ENCODE measurements at regions not wholly inside any gene's neighbourhood (a gene's known extent, or its start where the extent isn't known, plus 50 kb on each side); places are given as distances from the start of the nearest gene placed in this dataset.

- DNase-seq (ENCODE audit: low read depth, low spot score) = peak; percentile 83
Measured at GRCh38 chr3:102181175-102181920, 253.5 kb upstream of the ZPLD1 start.

- no peak for DNase-seq (ENCODE audit: low read depth, low spot score)
Measured at GRCh38 chr3:102182162-102182561, 252.7 kb upstream of the ZPLD1 start.

- no peak for DNase-seq (ENCODE audit: low read depth, low spot score)
Measured at GRCh38 chr3:102183186-102183585, 251.6 kb upstream of the ZPLD1 start.

GRCh38 chr3:102183623-102184022, 251.2 kb upstream of the ZPLD1 start:
- no peak for DNase-seq (ENCODE audit: low read depth, low spot score)

- DNase-seq (ENCODE audit: low read depth, low spot score) = no peak
Measured at GRCh38 chr3:102189541-102189940, 245.3 kb upstream of the ZPLD1 start.

- no peak for DNase-seq (ENCODE audit: low read depth, low spot score)
Measured at GRCh38 chr3:102189956-102190723, 244.7 kb upstream of the ZPLD1 start.

- no peak for DNase-seq (ENCODE audit: low read depth, low spot score)
Measured at GRCh38 chr3:102192575-102192974, 242.2 kb upstream of the ZPLD1 start.

GRCh38 chr3:102193255-102193654, 241.6 kb upstream of the ZPLD1 start:
- DNase-seq (ENCODE audit: low read depth, low spot score) = no peak

GRCh38 chr3:102194001-102194400, 240.8 kb upstream of the ZPLD1 start:
- DNase-seq (ENCODE audit: low read depth, low spot score) = no peak

- no peak for DNase-seq (ENCODE audit: low read depth, low spot score)
Measured at GRCh38 chr3:102194760-102195159, 240.1 kb upstream of the ZPLD1 start.

GRCh38 chr3:102195198-102195948, 239.4 kb upstream of the ZPLD1 start:
- no peak for DNase-seq (ENCODE audit: low read depth, low spot score)

- no peak for DNase-seq (ENCODE audit: low read depth, low spot score)
Measured at GRCh38 chr3:102200126-102200525, 234.7 kb upstream of the ZPLD1 start.

- DNase-seq (ENCODE audit: low read depth, low spot score) = no peak
Measured at GRCh38 chr3:102200560-102200959, 234.3 kb upstream of the ZPLD1 start.

GRCh38 chr3:102205647-102206046, 229.2 kb upstream of the ZPLD1 start:
- no peak for DNase-seq (ENCODE audit: low read depth, low spot score)

GRCh38 chr3:102206511-102207031, 228.2 kb upstream of the ZPLD1 start:
- DNase-seq (ENCODE audit: low read depth, low spot score) = no peak

- no peak for DNase-seq (ENCODE audit: low read depth, low spot score)
Measured at GRCh38 chr3:102207151-102207571, 227.7 kb upstream of the ZPLD1 start.

- no peak for DNase-seq (ENCODE audit: low read depth, low spot score)
Measured at GRCh38 chr3:102215166-102215565, 219.6 kb upstream of the ZPLD1 start.

GRCh38 chr3:102223132-102223531, 211.7 kb upstream of the ZPLD1 start:
- DNase-seq (ENCODE audit: low read depth, low spot score) = no peak

- no peak for DNase-seq (ENCODE audit: low read depth, low spot score)
Measured at GRCh38 chr3:102224171-102224570, 210.6 kb upstream of the ZPLD1 start.

GRCh38 chr3:102225005-102225404, 209.8 kb upstream of the ZPLD1 start:
- DNase-seq (ENCODE audit: low read depth, low spot score) = no peak

- DNase-seq (ENCODE audit: low read depth, low spot score) = peak; percentile 26
Measured at GRCh38 chr3:102225407-102226132, 209.2 kb upstream of the ZPLD1 start.
